Liver (tissue), 8 donors: ENCODE measurements at regions not wholly inside any gene's neighbourhood (a gene's known extent, or its start where the extent isn't known, plus 50 kb on each side); places are given as distances from the start of the nearest gene placed in this dataset.

ENCODE experiments used
- DNase-seq: peaks from one replicate; pipeline ENCODE4 v3.0.0-alpha.2; 2017; ENCODE audit warnings: low spot score
- H3K27ac ChIP-seq, 2 donors: one replicate each; pipeline ENCODE4 v1.7.0; 2013; ENCODE audit warnings: inconsistent platforms in 2 of 2, low read length in 2 of 2, control low read depth in 1 of 2, low read depth in 1 of 2, mild to moderate bottlenecking in 1 of 2
- H3K27me3 ChIP-seq, 4 donors: one replicate each; pipeline versions ENCODE4 v1.6.1 to v1.7.0; 2013; ENCODE audit warnings: low read length in 3 of 4, inconsistent platforms in 1 of 4, mild to moderate bottlenecking in 1 of 4, moderate library complexity in 1 of 4; ENCODE audit not compliant: control insufficient read depth in 4 of 4, insufficient read depth in 4 of 4
- H3K36me3 ChIP-seq, 4 donors: one replicate each; pipeline versions ENCODE4 v1.6.1 to v1.7.0; 2013; ENCODE audit warnings: low read length in 3 of 4, mild to moderate bottlenecking in 3 of 4, low read depth in 1 of 4, moderate library complexity in 1 of 4; ENCODE audit not compliant: control insufficient read depth in 4 of 4, insufficient read depth in 3 of 4
- H3K4me1 ChIP-seq, 4 donors: one replicate each; pipeline versions ENCODE4 v1.6.1 to v1.7.0; 2013; ENCODE audit warnings: low read length in 3 of 4, mild to moderate bottlenecking in 3 of 4, moderate library complexity in 1 of 4; ENCODE audit not compliant: control insufficient read depth in 4 of 4, insufficient read depth in 4 of 4
- H3K4me3 ChIP-seq, 3 donors: one replicate each; pipeline versions ENCODE4 v1.6.1 to v1.7.0; 2013; ENCODE audit warnings: low read length in 3 of 3, control low read depth in 1 of 3, low read depth in 1 of 3, mild to moderate bottlenecking in 1 of 3
- H3K9ac ChIP-seq, 2 donors: one replicate each; pipeline ENCODE4 v1.7.0; 2013; ENCODE audit warnings: low read length in 2 of 2, mild to moderate bottlenecking in 2 of 2, moderate library complexity in 2 of 2, control low read depth in 1 of 2, low read depth in 1 of 2
- H3K9me3 ChIP-seq, 4 donors: one replicate each; pipeline versions ENCODE4 v1.6.1 to v1.7.0; 2013; ENCODE audit warnings: low read length in 3 of 4; ENCODE audit not compliant: control insufficient read depth in 4 of 4
- ATF3 ChIP-seq: IDR thresholded peaks from 2 replicates; pipeline ENCODE4 v1.6.1; 2016; ENCODE audit warnings: antibody characterized with exemption
- CTCF ChIP-seq: fragments of 150-350 bp; IDR thresholded peaks from 2 replicates; pipeline ENCODE4 v1.5.1; 2017; ENCODE audit warnings: improper control_type of control experiment, low read depth, low read length; ENCODE audit not compliant: missing input control
- EGR1 ChIP-seq, 2 donors: IDR thresholded peaks; 2 replicates each; pipeline ENCODE4 v1.6.1; 2016 to 2018; ENCODE audit warnings: antibody characterized with exemption in 2 of 2, low read depth in 2 of 2
- FOXA1 ChIP-seq: IDR thresholded peaks from 2 replicates; pipeline ENCODE4 v1.6.1; 2016; ENCODE audit warnings: antibody characterized with exemption
- FOXA2 ChIP-seq: IDR thresholded peaks from 2 replicates; pipeline ENCODE4 v1.6.1; 2016; ENCODE audit warnings: antibody characterized with exemption
- GABPA ChIP-seq, 2 donors: IDR thresholded peaks in 1 of 2; conservative IDR thresholded peaks in 1 of 2; 2 replicates each; pipeline ENCODE4 v1.6.1; 2016; ENCODE audit warnings: antibody characterized with exemption in 2 of 2, mild to moderate bottlenecking in 1 of 2, moderate library complexity in 1 of 2
- HNF4A ChIP-seq, 2 donors: conservative IDR thresholded peaks; 2 replicates each; pipeline ENCODE4 v1.6.1; 2016; ENCODE audit warnings: antibody characterized with exemption in 2 of 2, mild to moderate bottlenecking in 2 of 2
- HNF4G ChIP-seq: IDR thresholded peaks from 2 replicates; pipeline ENCODE4 v1.6.1; 2016; ENCODE audit warnings: antibody characterized with exemption
- JUND ChIP-seq, 2 donors: IDR thresholded peaks; 2 replicates each; pipeline ENCODE4 v1.6.1; 2016; ENCODE audit warnings: antibody characterized with exemption in 2 of 2
- MAX ChIP-seq: IDR thresholded peaks from 2 replicates; pipeline ENCODE4 v1.6.1; 2016; ENCODE audit warnings: antibody characterized with exemption
- NR2F2 ChIP-seq: IDR thresholded peaks from 2 replicates; pipeline ENCODE4 v1.6.1; 2016; ENCODE audit warnings: antibody characterized with exemption
- RAD21 ChIP-seq, 2 donors: IDR thresholded peaks; 2 replicates each; pipeline ENCODE4 v1.6.1; 2016; ENCODE audit warnings: antibody characterized with exemption in 2 of 2, mild to moderate bottlenecking in 2 of 2
- REST ChIP-seq: IDR thresholded peaks from 2 replicates; pipeline ENCODE4 v1.6.1; 2016; ENCODE audit warnings: antibody characterized with exemption, mild to moderate bottlenecking
- RXRA ChIP-seq, 2 donors: IDR thresholded peaks; 2 replicates each; pipeline ENCODE4 v1.6.1; 2017 to 2018; ENCODE audit warnings: antibody characterized with exemption in 2 of 2, mild to moderate bottlenecking in 1 of 2
- SP1 ChIP-seq: IDR thresholded peaks from 2 replicates; pipeline ENCODE4 v1.6.1; 2018; ENCODE audit warnings: antibody characterized with exemption, mild to moderate bottlenecking
- TAF1 ChIP-seq: conservative IDR thresholded peaks from 2 replicates; pipeline ENCODE4 v1.6.1; 2016; ENCODE audit warnings: antibody characterized with exemption, mild to moderate bottlenecking
- YY1 ChIP-seq: IDR thresholded peaks from 2 replicates; pipeline ENCODE4 v1.6.1; 2016; ENCODE audit warnings: antibody characterized with exemption, mild to moderate bottlenecking
- ZBTB33 ChIP-seq: IDR thresholded peaks from 2 replicates; pipeline ENCODE4 v1.6.1; 2016; ENCODE audit warnings: antibody characterized with exemption
- WGBS: extraction: QIAGEN DNeasy Blood & Tissue Kit; methylation state at CpG from one replicate; pipeline ENCODE4 v1.1.7; 2013; 5-methylcytosine and 5-hydroxymethylcytosine counted together
- donor health status: healthy.
- donor health status: healthy.
- donor health status: healthy.
- donor health status: healthy.
- donor health status: healthy.

GRCh38 chr1:208646431-208646830 lies 402.2 kb upstream of the PLXNA2 start:
- Histone ChIP-seq H3K9me3 (no peaks in the 10 kb centered on the region), H3K36me3 (no peaks in the 10 kb centered on the region), H3K27me3 (no peaks in the 10 kb centered on the region), H3K4me3 (no peak overlapping the region), H3K9ac (no peak overlapping the region), H3K4me1 (no peaks in the 10 kb centered on the region), H3K27ac (no peak overlapping the region)
- TF ChIP-seq RAD21 (IDR thresholded peaks at IDR 0.05) (no peak), ATF3 (no peak)
- DNase-seq, result no peak
- WGBS, result 92% methylated on average over 2 of the region's 2 CpGs

- TF ChIP-seq ATF3 (no peak), RXRA (IDR thresholded peaks at IDR 0.05) (no peak), SP1 (no peak), TAF1 (no peak), YY1 (no peak), JUND (IDR thresholded peaks at IDR 0.05) (no peak), ZBTB33 (no peak), RAD21 (IDR thresholded peaks at IDR 0.05) (no peak), FOXA1 (no peak), REST (no peak), EGR1 (IDR thresholded peaks at IDR 0.05; ENCODE audit: low read depth in 2 of 2) (no peak), GABPA (IDR thresholded peaks at IDR 0.05 in 1 of 2, conservative IDR thresholded peaks at IDR 0.05 in 1 of 2) (no peak), HNF4A (conservative IDR thresholded peaks at IDR 0.05) (no peak), MAX (no peak), HNF4G (no peak), FOXA2 (no peak), CTCF (no peak), NR2F2 (no peak)
- no peak overlapping the region for H3K4me3 ChIP-seq
- no peak overlapping the region for H3K9ac ChIP-seq
- no peak overlapping the region for H3K27ac ChIP-seq
- DNase-seq, result no peak
- 82% methylated on average over 3 of the region's 3 CpGs for WGBS
- H3K4me1 ChIP-seq, result no peaks in the 10 kb centered on the region
- H3K36me3 ChIP-seq, result no peaks in the 10 kb centered on the region
- H3K9me3 ChIP-seq, result no peaks in the 10 kb centered on the region
- H3K27me3 ChIP-seq, result no peaks in the 10 kb centered on the region
Observed at GRCh38 chr1:208648146-208648545, 404.0 kb upstream of the PLXNA2 start.
